Hematopoietic multipotent progenitor cell (in vitro differentiated cells): ENCODE measurements at regions not wholly inside any gene's neighbourhood (a gene's known extent, or its start where the extent isn't known, plus 50 kb on each side); places are given as distances from the start of the nearest gene placed in this dataset.

Experiments
- DNase-seq, 3 donors: peaks; one replicate each; pipeline ENCODE4 v3.0.0-alpha.2; 2011 to 2015; ENCODE audit warnings: low read depth in 2 of 3, low spot score in 2 of 3

DNA sequence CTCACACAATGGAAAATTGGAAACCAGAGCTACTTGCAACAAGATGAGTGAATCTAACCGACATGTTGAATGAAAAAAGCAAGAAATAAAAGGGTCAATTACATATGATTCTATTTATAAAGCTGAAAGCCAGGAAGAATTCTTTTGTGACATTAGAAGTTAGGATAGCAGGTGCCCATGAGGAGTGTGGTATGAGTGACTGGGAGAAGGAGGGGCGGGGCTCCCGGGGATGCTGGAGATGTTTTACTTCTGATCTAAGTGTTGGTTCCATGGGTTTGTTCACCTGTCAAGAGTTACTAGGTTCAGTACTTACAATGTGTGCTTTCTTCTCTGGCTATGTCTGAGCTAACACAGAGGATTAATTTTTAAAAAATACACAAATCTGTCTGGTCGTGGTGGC lies 60.8 kb downstream of the NSMCE3 start:
- DNase-seq = no peak

DNA sequence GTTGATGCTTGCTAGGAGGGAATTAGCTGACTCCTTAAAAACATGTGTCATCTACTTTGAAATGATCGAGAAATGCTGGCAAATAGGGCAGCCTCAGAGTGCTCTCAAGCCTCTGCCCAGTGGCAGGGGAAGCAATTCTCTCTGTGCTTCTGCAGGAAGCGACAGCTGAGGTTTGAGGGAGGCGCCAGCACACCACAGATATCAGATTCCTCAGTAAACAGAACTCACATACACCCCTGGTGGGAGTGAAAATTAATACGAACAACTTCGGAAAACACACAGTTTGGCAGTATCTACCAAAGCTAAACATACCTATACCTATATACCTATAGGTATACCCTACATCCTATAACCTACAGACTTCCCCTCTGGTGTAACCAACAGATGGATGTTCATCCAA lies 61.3 kb downstream of the NSMCE3 start:
- peak in 2 of 3 donors; percentile 2 to 7 for DNase-seq

DNA sequence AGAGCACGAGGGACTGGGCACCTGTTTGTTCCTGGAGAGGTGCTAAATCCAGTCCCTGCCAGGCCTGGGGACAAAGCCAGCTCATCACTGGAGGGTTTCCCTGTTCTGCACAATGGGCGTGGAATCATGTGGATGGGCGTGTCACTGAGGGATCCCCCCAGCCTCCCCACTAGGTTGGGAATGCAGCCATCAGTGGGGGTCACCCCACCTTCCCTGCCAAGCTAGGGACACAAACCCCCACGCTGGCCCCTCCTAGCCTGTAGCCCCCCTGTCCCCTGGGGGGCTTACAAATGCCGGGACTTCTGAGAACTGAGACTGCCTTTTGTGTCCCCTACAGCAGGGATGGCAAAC lies 61.9 kb downstream of the NSMCE3 start:
- no peak for DNase-seq

DNA sequence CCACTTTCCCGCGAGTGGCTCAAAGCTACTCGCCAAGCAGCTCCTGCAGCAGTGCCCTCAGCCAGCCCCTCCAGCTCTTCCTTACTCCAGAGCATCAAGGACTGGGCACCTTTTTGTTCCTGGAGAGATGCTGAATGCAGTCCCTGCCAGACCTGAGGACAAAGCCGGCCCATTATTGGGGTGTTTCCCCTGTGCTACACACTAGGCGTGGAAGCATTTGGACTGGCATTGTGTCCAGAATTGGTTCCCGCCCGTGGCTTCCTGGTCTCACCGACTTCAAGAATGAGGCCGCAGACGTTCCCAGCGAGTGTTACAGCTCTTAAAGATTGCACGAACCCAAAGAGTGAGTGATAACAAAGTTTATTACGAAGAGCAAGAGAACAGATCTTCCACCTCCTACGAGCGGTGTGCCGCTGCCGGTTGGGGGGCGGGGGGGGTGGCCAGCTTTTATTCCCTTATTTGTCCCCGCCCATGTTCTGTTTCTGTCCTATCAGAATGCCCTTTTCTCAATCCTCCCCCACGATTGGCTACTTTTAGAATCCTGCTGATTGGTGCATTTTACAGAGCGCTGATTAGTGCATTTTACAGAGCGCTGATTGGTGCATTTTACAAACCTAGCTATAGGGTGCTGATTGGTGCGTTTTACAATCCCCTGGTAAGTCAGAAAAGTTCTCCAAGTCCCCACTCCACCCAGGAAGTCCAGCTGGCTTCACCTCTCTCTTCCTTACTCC lies 62.4 kb downstream of the NSMCE3 start:
- no peak for DNase-seq

DNA sequence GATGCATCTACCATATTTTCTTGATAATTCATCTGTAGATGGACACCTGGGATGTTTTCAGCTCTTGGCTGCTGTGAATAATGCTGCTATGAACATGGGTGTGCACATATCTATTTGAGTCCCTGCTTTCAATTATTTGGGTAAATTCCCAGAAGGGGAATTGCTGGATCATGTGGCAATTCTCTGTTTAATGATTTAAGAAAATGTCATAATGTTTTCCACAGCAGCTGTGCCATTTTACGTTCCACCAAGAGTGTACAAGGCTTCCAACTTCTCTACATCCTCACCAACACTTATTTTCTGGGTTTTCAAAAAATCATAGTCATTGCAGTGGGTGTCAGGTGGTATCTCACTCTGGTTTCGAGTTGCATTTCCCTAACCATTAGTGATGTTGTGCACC lies 64.4 kb downstream of the NSMCE3 start:
- DNase-seq = no peak

DNA sequence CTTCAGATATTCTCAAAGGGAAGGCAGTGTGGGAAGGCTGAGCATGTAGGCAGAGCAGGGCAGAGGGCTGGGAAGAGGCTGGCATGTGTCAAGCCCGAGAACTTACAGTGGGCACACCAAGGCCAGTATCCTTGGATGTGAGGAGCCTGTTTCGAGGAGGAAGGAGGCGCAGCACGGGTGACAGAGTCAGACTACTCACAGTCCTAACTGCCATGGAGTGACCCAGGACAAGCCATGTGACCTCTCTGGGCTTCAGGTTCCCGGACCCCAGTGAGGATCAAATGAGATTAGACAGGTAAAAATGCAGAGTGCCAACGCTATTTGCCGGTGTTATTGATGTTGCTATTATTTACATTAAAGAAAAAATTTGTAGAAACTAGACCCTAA lies 65.3 kb downstream of the NSMCE3 start:
- DNase-seq = no peak

DNA sequence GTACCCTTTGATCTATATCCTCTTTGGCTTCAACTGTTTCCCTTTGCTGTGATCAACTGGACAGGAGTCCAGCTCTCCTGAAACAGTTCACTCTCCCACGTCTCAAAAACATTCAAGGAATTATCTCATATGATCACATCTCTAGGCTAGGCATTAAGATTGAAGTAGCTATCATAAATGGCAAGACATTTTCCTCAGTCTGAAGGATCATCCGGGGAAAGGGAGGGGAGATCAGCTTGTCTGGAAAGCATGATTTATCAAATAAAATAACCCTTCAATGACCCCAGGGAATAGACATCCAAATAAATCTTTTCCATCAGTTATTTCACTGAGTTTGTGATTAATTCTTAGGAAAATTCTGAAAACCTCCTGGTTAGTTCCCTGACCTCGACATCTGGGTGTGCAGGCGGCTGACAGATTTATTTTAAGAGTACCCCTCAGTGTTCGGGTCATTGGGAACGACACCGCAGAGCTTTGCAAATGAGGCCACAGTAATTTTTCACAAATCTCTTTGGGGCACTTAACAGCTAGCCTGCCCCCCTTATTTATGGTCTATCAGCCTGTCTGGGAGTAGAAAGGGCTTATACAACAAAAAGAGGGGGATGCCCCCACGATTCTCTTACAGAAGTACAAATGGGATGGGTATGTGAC lies 65.8 kb downstream of the NSMCE3 start:
- no peak for DNase-seq

DNA sequence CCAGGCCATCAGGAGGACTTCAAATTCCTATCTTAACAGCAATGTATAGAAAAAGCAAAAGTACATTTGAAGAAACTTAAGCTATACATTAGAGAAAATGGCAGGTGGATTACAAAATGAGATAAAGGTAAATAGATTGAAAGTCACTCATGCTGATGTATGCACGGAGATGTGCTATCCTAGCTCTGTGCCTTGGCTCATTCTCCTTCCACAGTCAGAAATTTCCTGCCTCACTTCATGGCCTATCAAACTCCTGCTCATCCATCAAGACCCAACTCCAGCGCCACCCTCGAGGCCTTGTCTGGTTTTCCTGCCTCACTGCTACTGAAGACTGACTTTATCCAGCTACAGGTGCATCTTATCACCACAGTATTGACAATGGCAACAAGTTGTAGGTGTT lies 72.9 kb downstream of the NSMCE3 start:
- no peak for DNase-seq

DNA sequence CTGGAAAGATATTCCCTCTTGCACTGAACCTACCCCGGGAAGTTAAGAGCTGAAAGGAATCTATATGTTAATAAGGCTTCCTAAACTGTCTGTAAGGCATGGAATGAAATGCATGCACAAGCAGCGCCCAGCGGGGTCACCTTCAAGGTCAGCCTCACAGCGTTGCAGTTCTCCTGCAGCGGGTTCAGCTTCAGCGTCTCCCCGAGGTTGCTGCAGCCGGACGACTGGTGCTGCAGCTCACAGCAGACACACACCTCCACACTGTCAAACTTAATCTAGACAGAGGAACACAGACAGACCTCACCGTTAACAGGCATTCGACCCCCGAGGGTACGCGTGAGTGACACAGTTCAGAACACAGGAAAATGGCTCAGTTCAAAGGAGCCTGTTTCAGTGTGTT lies 73.3 kb downstream of the NSMCE3 start:
- no peak for DNase-seq

DNA sequence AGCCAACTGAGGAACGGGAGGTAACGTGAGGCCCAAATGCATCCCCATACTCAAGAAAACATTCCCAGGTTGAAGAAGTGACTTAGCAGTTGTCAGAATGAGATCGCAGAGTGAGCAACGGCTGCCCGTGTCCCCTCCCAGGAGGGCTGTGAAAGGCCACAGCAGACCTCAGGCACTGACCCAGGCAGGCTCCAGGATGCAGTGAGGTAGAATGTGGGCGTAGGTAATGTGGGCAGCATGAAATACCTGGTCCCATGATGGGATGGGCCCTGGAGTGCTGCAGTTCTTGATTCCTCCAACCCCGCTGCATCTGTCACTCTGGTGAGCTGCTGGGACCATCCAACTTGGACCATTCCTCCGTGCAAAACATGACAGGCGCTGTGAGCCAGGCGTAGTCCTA lies 74.8 kb downstream of the NSMCE3 start:
- DNase-seq = no peak

DNA sequence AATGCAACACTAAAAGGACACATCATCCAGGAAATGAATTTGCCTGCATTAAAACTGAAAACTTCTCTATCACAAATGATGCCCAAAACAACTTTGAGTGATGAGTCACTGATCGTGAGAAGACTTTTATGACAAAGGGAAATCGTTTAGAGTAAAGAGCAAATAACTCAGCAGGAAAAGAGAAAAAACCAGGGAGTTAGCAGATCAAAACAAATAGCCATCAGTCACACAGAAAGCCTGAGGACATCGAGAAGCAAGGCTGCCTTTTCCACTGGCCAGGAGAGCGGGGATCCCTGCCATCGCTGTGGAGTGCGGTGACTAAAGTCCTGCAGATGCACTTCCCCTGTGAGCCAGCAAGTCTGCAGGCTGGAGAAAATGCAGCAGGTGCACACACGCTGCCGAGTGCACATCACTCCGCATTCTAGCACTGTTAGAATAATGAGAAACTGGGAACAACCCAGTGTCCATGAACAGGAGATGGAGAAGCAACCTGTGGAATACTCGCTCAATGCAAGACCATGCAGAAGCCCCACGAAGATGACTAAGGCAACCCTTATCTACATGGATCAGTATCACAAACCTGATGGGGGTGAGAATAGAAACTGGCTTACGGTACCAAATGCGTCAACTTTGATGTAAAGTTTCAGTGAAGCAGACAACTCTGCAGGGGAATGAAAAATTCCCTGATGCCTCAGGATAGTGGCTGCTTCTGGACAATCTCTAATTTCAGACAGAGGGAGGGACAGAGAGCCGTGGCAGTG lies 86.4 kb downstream of the NSMCE3 start:
- DNase-seq = no peak

DNA sequence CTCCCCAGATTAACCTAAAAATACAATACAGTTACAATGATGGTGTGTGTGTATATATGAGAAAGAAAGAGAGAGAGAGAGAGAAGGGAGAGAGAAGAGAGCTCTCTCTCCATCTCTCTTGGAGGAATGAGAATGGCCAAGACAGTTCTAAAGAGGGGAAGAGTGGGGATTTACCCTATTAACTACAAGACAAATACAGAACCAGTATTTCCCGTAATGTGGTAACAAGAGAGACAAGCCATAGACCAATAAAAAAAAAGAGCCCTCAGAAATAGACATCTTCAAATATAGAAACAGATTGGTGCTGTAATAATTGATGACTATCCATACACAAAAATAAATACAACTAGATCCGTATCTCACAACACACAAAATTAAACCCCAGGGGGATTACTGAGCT lies 87.0 kb downstream of the NSMCE3 start:
- DNase-seq = no peak

DNA sequence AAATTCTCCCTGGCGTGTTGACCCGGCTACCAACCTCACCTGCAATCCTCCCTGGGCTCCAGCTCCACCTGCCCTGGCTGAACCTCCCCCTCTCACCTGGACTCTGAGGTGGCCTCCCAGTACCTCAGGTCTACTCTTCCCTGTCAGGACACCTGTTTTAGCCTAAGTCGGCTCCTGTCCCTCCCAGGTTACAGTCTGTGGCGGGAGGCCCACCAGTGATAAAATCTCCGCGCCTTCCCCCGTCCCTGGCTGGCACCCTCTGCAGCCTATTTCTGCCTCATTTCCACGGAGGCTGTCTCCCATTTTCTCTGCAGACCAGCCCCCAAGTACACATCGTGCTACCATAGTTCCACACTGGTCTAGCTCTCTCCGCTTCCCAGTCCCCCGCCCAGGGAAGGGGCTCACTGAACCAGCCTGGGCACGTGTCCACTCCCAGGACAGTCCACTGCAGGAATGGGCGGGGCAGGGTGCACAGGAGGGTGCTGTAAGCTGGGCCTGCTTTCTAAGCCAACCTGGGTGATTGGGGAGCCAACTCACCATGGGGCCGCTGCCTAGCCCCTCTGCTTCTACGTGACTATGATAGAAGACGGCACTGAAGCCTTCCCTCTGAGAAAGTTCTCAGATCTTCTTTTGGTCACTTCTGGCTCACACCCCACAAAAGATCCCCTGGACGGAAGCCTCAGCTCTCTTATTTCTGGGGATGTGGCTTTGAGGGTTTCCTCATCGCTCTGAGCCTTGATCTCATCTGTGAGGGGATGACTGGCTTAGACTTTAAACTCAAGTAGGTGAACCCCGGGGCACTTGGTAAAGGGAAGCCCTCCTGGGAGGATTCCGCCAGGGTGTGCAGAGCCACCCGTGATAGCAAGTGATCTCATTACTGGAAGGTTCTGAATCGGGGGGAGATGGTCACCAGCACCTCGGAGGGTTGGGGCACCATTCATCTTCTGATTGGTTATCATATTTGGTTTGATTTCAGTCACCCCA lies 96.6 kb downstream of the NSMCE3 start:
- DNase-seq = no peak

DNA sequence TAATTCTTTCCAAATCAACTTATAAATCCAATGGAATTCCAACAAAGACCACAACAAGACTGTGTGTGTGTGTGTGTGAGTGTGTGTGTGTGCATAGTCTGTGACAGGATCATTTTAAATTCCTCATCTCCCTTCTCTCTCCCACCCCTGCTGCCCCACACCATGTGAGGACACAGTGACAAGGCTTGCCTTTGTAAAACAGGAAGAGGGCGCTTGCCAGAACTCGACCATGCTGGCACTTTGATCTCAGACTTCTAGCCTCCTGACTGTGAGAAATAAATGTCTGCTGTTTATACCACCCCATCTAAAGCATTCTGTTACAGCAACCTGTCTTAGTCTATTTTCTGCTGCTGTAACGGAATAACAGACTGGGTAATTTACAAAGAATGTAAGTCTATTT lies 99.1 kb downstream of the NSMCE3 start:
- no peak for DNase-seq
